OCI-LY7 (cell line): ENCODE measurements at regions not wholly inside any gene's neighbourhood (a gene's known extent, or its start where the extent isn't known, plus 50 kb on each side); places are given as distances from the start of the nearest gene placed in this dataset.

Experiments used
- BruUV-seq: library from RNA; stranded (reverse); fragments of 400-500 nt; replicated peaks from 2 replicates; lab custom pipeline; 2021; lab: Mats Ljungman, UMichigan
- CTCF ChIA-PET: fragments of 300-600 bp; sonication (Branson Sonifier 250); formaldehyde crosslinking; loops from one replicate; lab custom pipeline; 2022; ENCODE audit warnings: antibody characterized with exemption; ENCODE audit not compliant: unreplicated experiment; lab: Charles Lee
- POLR2A ChIA-PET: fragments of 300-600 bp; sonication (Branson Sonifier 250); formaldehyde crosslinking; loops from one replicate; lab custom pipeline; 2022; ENCODE audit warnings: antibody characterized with exemption; lab: Charles Lee
- DNase-seq: peaks from one replicate; pipeline ENCODE4 v3.0.0-alpha.2; 2015; ENCODE audit warnings: low spot score
- H2AFZ ChIP-seq: fragments of 200-600 bp; sonication (generic), shearing (Covaris generic); 2 replicates; pipeline ENCODE4 v1.6.1; 2014; ENCODE audit warnings: mild to moderate bottlenecking, antibody characterized with exemption, low read length, moderate library complexity
- H3K27ac ChIP-seq: fragments of 200-600 bp; sonication (generic); 2 replicates; pipeline ENCODE4 v1.5.1; 2014; ENCODE audit warnings: mixed run types, low read depth, mild to moderate bottlenecking, moderate library complexity, low read length, inconsistent platforms; ENCODE audit not compliant: poor library complexity, severe bottlenecking
- H3K36me3 ChIP-seq: fragments of 200-600 bp; sonication (generic); 2 replicates; pipeline ENCODE4 v1.6.1; 2014; ENCODE audit warnings: mild to moderate bottlenecking, antibody characterized with exemption, low read length, moderate library complexity, mixed read lengths; ENCODE audit not compliant: insufficient read depth
- H3K4me1 ChIP-seq: fragments of 200-600 bp; sonication (generic); 2 replicates; pipeline ENCODE4 v1.5.1; 2014; ENCODE audit warnings: mild to moderate bottlenecking, low read length; ENCODE audit not compliant: insufficient read depth, poor library complexity, severe bottlenecking
- H3K4me2 ChIP-seq: fragments of 200-600 bp; sonication (generic); 2 replicates; pipeline ENCODE4 v1.6.1; 2014; ENCODE audit warnings: mild to moderate bottlenecking, low read length
- H3K4me3 ChIP-seq: fragments of 200-600 bp; sonication (generic); 2 replicates; pipeline ENCODE4 v1.5.1; 2014; ENCODE audit warnings: mild to moderate bottlenecking, low read depth, low read length; ENCODE audit not compliant: poor library complexity, severe bottlenecking
- H3K79me2 ChIP-seq: fragments of 200-600 bp; sonication (generic); 2 replicates; pipeline ENCODE4 v1.6.1; 2016; ENCODE audit warnings: low read depth, mild to moderate bottlenecking, low read length, moderate library complexity, mixed read lengths; ENCODE audit not compliant: insufficient read depth
- H3K9me2 ChIP-seq: fragments of 200-600 bp; sonication (generic); 2 replicates; pipeline ENCODE4 v1.6.1; 2016; ENCODE audit warnings: mild to moderate bottlenecking, low read length, mixed read lengths; ENCODE audit not compliant: insufficient read depth
- H3K9me3 ChIP-seq: fragments of 200-600 bp; sonication (generic); 2 replicates; pipeline ENCODE4 v1.6.1; 2014; ENCODE audit warnings: mild to moderate bottlenecking, mixed run types, low read length, mixed read lengths
- H4K20me1 ChIP-seq: fragments of 200-600 bp; sonication (generic); 2 replicates; pipeline ENCODE4 v1.6.1; 2014; ENCODE audit warnings: mild to moderate bottlenecking, antibody characterized with exemption, low read length, moderate library complexity, mixed read lengths; ENCODE audit not compliant: insufficient read depth
- CTCF ChIP-seq: fragments of 200-600 bp; sonication (generic); conservative IDR thresholded peaks from 2 replicates; pipeline ENCODE4 v1.5.1; 2014; ENCODE audit warnings: mild to moderate bottlenecking, antibody characterized with exemption, low read length, moderate library complexity, mixed read lengths
- EZH2phosphoT487 ChIP-seq: fragments of 200-600 bp; sonication (generic); IDR thresholded peaks from 2 replicates; pipeline ENCODE4 v1.6.1; 2018; ENCODE audit warnings: low read depth, borderline replicate concordance, mild to moderate bottlenecking, mixed run types, antibody characterized with exemption, low read length, moderate library complexity, mixed read lengths
- intact Hi-C: fragments of 100-400 bp; cut with micrococcal nuclease; formaldehyde crosslinking; loops from one replicate; pipeline ENCODE4 v1.10.0; 2022; ENCODE audit not compliant: unreplicated experiment

GRCh38 chr21:28311411-28312190 lies 681.1 kb downstream of the LTN1 start:
- no peaks in the 10 kb centered on the region for H3K36me3 ChIP-seq
- no peaks in the 10 kb centered on the region for H3K9me3 ChIP-seq
- ChIA-PET POLR2A (interaction anchor here (0.5 to 1.1 kb wide), 2 partner anchors 33 to 52 kb away, joined by 3 to 4 read pairs; no protein-coding TSS in a partner anchor), CTCF (no interaction called here)
- no peaks in the 10 kb centered on the region for H4K20me1 ChIP-seq
- no TSS peak for BruUV-seq
- intact Hi-C loops: no loop called here
- H3K9me2 ChIP-seq: no peaks in the 10 kb centered on the region
- H3K27ac ChIP-seq: no peak overlapping the region
- no peak for DNase-seq
- H3K79me2 ChIP-seq: no peaks in the 10 kb centered on the region
- no peak overlapping the region for H2AFZ ChIP-seq
- TF ChIP-seq EZH2phosphoT487 (no peak), CTCF (no peak)
- no peaks in the 10 kb centered on the region for H3K4me1 ChIP-seq
- H3K4me2 ChIP-seq: no peak overlapping the region
- no peak overlapping the region for H3K4me3 ChIP-seq

GRCh38 chr21:28310711-28311110 lies 682.0 kb downstream of the LTN1 start:
- H3K36me3 ChIP-seq: no peaks in the 10 kb centered on the region
- H3K4me2 ChIP-seq: no peak overlapping the region
- no peak overlapping the region for H3K27ac ChIP-seq
- H3K79me2 ChIP-seq: no peaks in the 10 kb centered on the region
- ChIA-PET CTCF (no interaction called here), POLR2A (interaction anchor here (0.7 to 1.1 kb wide), 2 partner anchors 51 to 1241 kb away, joined by 3 read pairs; no protein-coding TSS in a partner anchor)
- no peak overlapping the region for H2AFZ ChIP-seq
- no peak for TF ChIP-seq EZH2phosphoT487
- TF ChIP-seq CTCF: no peak
- H4K20me1 ChIP-seq: no peaks in the 10 kb centered on the region
- DNase-seq: no peak
- H3K4me1 ChIP-seq: no peaks in the 10 kb centered on the region
- no peaks in the 10 kb centered on the region for H3K9me2 ChIP-seq
- BruUV-seq: no TSS peak
- intact Hi-C loops: no loop called here
- no peak overlapping the region for H3K4me3 ChIP-seq
- no peaks in the 10 kb centered on the region for H3K9me3 ChIP-seq

GRCh38 chr21:28310171-28310685 lies 682.4 kb downstream of the LTN1 start:
- DNase-seq: no peak
- TF ChIP-seq EZH2phosphoT487 (no peak), CTCF (no peak)
- no peak overlapping the region for H3K4me3 ChIP-seq
- ChIA-PET POLR2A (interaction anchor here (0.7 to 1.1 kb wide), 2 partner anchors 51 to 1240 kb away, joined by 3 read pairs; no protein-coding TSS in a partner anchor), CTCF (no interaction called here)
- no peaks in the 10 kb centered on the region for H3K4me1 ChIP-seq
- no peak overlapping the region for H3K4me2 ChIP-seq
- H3K79me2 ChIP-seq: no peaks in the 10 kb centered on the region
- H4K20me1 ChIP-seq: no peaks in the 10 kb centered on the region
- no peaks in the 10 kb centered on the region for H3K36me3 ChIP-seq
- no peaks in the 10 kb centered on the region for H3K9me2 ChIP-seq
- no peaks in the 10 kb centered on the region for H3K9me3 ChIP-seq
- H2AFZ ChIP-seq: no peak overlapping the region
- BruUV-seq: no TSS peak
- H3K27ac ChIP-seq: no peak overlapping the region
- intact Hi-C loops: no loop called here
